Stimulated activated naive CD8-positive, alpha-beta T cell treated with anti-CD3 and anti-CD28 coated beads, Interleukin-15, Interleukin-2, amounts not matched to agents 100 U/mL and 50 U/mL, for 24 hours (primary cell): ENCODE measurements at regions not wholly inside any gene's neighbourhood (a gene's known extent, or its start where the extent isn't known, plus 50 kb on each side); places are given as distances from the start of the nearest gene placed in this dataset.
"Not testable (repeated sequence)": the region's sequence is repeated elsewhere in the genome, so short reads cannot be mapped to it uniquely, and the experiment has no call there.

ENCODE experiments used
- ATAC-seq: fragments of 150-1000 bp; cut with Tn5 transposase; one replicate; pipeline ENCODE4 v1.10.0; 2021
- DNase-seq: peaks from one replicate; pipeline ENCODE4 v3.0.0; 2021

GRCh38 chr5:50501491-50502228, 60.6 kb upstream of the EMB start:
- DNase-seq: no peak
- peak; percentile 78 for ATAC-seq

GRCh38 chr5:50513028-50513457, 72.0 kb upstream of the EMB start:
- DNase-seq, ATAC-seq: not testable (repeated sequence)

- DNase-seq, ATAC-seq: not testable (repeated sequence)
Observed at GRCh38 chr5:50521060-50521459, 80.0 kb upstream of the EMB start.

GRCh38 chr5:50527514-50528060, 86.5 kb upstream of the EMB start:
- ATAC-seq, DNase-seq: not testable (repeated sequence)

GRCh38 chr5:50535393-50535792, 94.3 kb upstream of the EMB start:
- DNase-seq: no peak
- no peak for ATAC-seq

GRCh38 chr5:50537534-50537933, 96.4 kb upstream of the EMB start:
- DNase-seq, ATAC-seq: not testable (repeated sequence)

GRCh38 chr5:50547303-50547702, 106.2 kb upstream of the EMB start:
- ATAC-seq (no peak), DNase-seq (no peak)

- DNase-seq: no peak
- no peak for ATAC-seq
Observed at GRCh38 chr5:50550267-50550666, 109.2 kb upstream of the EMB start.

- no peak for ATAC-seq
Observed at GRCh38 chr5:50550993-50551392, 109.9 kb upstream of the EMB start.

GRCh38 chr5:50553560-50553984, 112.5 kb upstream of the EMB start:
- no peak for ATAC-seq
- DNase-seq: no peak

More at GRCh38 chr5:50550993-50551392, 109.9 kb upstream of the EMB start:
- DNase-seq: no peak

- not testable (repeated sequence) for ATAC-seq, DNase-seq
Observed at GRCh38 chr5:50558640-50559039, 107.8 kb upstream of the PARP8 start.

- DNase-seq: no peak
- no peak for ATAC-seq
Observed at GRCh38 chr5:50559955-50560354, 106.5 kb upstream of the PARP8 start.

GRCh38 chr5:50562694-50563093, 103.7 kb upstream of the PARP8 start:
- DNase-seq: no peak
- no peak for ATAC-seq

GRCh38 chr5:50564079-50564478, 102.4 kb upstream of the PARP8 start:
- no peak for ATAC-seq
- no peak for DNase-seq

- DNase-seq (no peak), ATAC-seq (no peak)
Observed at GRCh38 chr5:50564558-50564957, 101.9 kb upstream of the PARP8 start.

- DNase-seq (no peak), ATAC-seq (no peak)
Observed at GRCh38 chr5:50574121-50574520, 92.3 kb upstream of the PARP8 start.

GRCh38 chr5:50575740-50576139, 90.7 kb upstream of the PARP8 start:
- no peak for ATAC-seq
- DNase-seq: no peak

- ATAC-seq (no peak), DNase-seq (no peak)
Observed at GRCh38 chr5:50576265-50576664, 90.2 kb upstream of the PARP8 start.

GRCh38 chr5:50576686-50577256, 89.7 kb upstream of the PARP8 start:
- ATAC-seq (no peak), DNase-seq (no peak)

GRCh38 chr5:50580506-50580905, 85.9 kb upstream of the PARP8 start:
- ATAC-seq (no peak), DNase-seq (no peak)

- not testable (repeated sequence) for DNase-seq, ATAC-seq
Observed at GRCh38 chr5:50581845-50582244, 84.6 kb upstream of the PARP8 start.

GRCh38 chr5:50582699-50583098, 83.7 kb upstream of the PARP8 start:
- no peak for ATAC-seq
- DNase-seq: no peak

GRCh38 chr5:50583621-50584020, 82.8 kb upstream of the PARP8 start:
- DNase-seq (no peak), ATAC-seq (no peak)
